MM.1S (cell line): ENCODE measurements at regions not wholly inside any gene's neighbourhood (a gene's known extent, or its start where the extent isn't known, plus 50 kb on each side); places are given as distances from the start of the nearest gene placed in this dataset.

ENCODE experiments used
- DNase-seq: peaks from one replicate; pipeline ENCODE4 v3.0.0-alpha.2; 2015
- H2AFZ ChIP-seq: fragments of 300-600 bp; sonication (generic); 2 replicates; pipeline ENCODE4 v1.6.0; 2016; ENCODE audit warnings: antibody characterized with exemption, low read length
- H3F3A ChIP-seq: fragments of 300-600 bp; sonication (generic); 2 replicates; pipeline ENCODE4 v1.6.1; 2016; ENCODE audit warnings: mild to moderate bottlenecking, antibody characterized with exemption, low read length, moderate library complexity, mixed read lengths; ENCODE audit not compliant: insufficient read depth
- H3K27ac ChIP-seq: fragments of 300-600 bp; sonication (generic); 2 replicates; pipeline ENCODE4 v1.5.1; 2016; ENCODE audit warnings: mild to moderate bottlenecking, low read length
- H3K27me3 ChIP-seq: fragments of 300-600 bp; sonication (generic); replicated peaks from 2 replicates; pipeline ENCODE4 v1.6.0; 2016; ENCODE audit warnings: low read length; ENCODE audit not compliant: insufficient read depth
- H3K36me3 ChIP-seq: fragments of 300-600 bp; sonication (generic); replicated peaks from 2 replicates; pipeline ENCODE4 v1.6.1; 2016; ENCODE audit warnings: mild to moderate bottlenecking, low read length, mixed read lengths; ENCODE audit not compliant: insufficient read depth
- H3K4me1 ChIP-seq: fragments of 300-600 bp; sonication (generic); 2 replicates; pipeline ENCODE4 v1.6.1; 2016; ENCODE audit warnings: low read length, mixed read lengths
- H3K4me2 ChIP-seq: fragments of 300-600 bp; sonication (generic); 2 replicates; pipeline ENCODE4 v1.6.0; 2016; ENCODE audit warnings: low read depth, low read length
- H3K4me3 ChIP-seq: fragments of 300-600 bp; sonication (generic); 2 replicates; pipeline ENCODE4 v1.5.1; 2016; ENCODE audit warnings: low read length, mixed read lengths
- H3K79me2 ChIP-seq: fragments of 300-600 bp; sonication (generic); 2 replicates; pipeline ENCODE4 v1.6.1; 2016; ENCODE audit warnings: mixed run types, low read length, mixed read lengths
- H3K9ac ChIP-seq: fragments of 300-600 bp; sonication (generic); 2 replicates; pipeline ENCODE4 v1.6.1; 2016; ENCODE audit warnings: low read length, mixed read lengths
- H3K9me2 ChIP-seq: fragments of 300-600 bp; sonication (generic); replicated peaks from 2 replicates; pipeline ENCODE4 v1.6.1; 2016; ENCODE audit warnings: mild to moderate bottlenecking, low read length, mixed read lengths; ENCODE audit not compliant: insufficient read depth
- H3K9me3 ChIP-seq: fragments of 300-600 bp; sonication (generic); replicated peaks from 2 replicates; pipeline ENCODE4 v1.6.1; 2016; ENCODE audit warnings: mild to moderate bottlenecking, low read length, mixed read lengths; ENCODE audit not compliant: insufficient read depth
- H4K20me1 ChIP-seq: fragments of 300-600 bp; sonication (generic); 2 replicates; pipeline ENCODE4 v1.6.1; 2016; ENCODE audit warnings: mild to moderate bottlenecking, low read length, moderate library complexity, mixed read lengths; ENCODE audit not compliant: insufficient read depth
- EZH2 ChIP-seq: fragments of 300-600 bp; sonication (generic); optimal IDR thresholded peaks from 2 replicates; pipeline ENCODE3; 2017; ENCODE audit warnings: low read depth, mild to moderate bottlenecking, antibody characterized with exemption, low read length, mixed read lengths
- EZH2phosphoT487 ChIP-seq: fragments of 300-600 bp; sonication (generic); IDR thresholded peaks from 2 replicates; pipeline ENCODE4 v1.6.1; 2018; ENCODE audit warnings: antibody characterized with exemption, low read length
- TF ChIP-seq, protein P1 (sequence below): fragments of 300-600 bp; sonication (generic); IDR thresholded peaks from 2 replicates; pipeline ENCODE4 v1.5.1; 2016; ENCODE audit warnings: antibody characterized with exemption, low read length, mixed read lengths

DNA sequence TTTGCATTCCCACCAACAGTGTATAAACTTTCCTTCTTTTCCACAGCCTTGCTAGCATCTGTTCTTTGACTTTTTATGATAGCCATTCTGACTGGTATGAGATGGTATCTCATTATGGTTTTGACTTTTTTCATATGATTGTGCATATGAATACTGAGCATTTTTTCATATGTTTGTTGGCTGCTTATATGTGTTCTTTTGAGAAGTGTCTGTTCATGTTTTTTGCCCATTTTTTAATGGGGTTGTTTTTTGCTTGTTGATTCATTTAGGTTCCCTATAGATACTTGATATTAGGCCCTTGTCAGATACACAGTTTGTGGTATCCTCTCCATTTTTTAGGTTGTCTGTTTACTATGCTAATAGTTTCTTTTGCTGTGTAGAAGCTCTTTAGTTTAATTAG lies 185.8 kb upstream of the SPAG17 start:
- Histone ChIP-seq H3K79me2 (no peaks in the 10 kb centered on the region), H4K20me1 (no peaks in the 10 kb centered on the region)

DNA sequence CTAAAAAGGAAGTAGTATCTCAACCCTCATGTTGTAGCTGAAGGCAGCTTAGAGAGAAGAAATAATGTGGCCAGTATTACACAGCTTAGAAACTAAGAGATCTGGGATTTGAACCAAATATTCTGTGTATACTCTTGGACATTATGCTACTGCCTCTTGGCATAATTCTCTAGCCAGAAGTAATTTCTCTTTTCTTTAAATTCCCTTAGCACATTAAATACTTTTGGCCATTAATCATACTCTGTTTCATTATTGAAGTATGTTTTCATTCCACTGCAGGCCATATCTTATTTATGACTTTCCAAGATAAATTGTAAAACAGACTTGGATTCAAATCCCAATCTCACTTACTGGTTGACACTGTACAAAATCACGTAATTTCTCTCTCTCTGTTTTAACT lies 181.3 kb upstream of the SPAG17 start:
- Histone ChIP-seq H3K27ac (no peak overlapping the region), H3K4me3 (no peak overlapping the region), H3K9me2 (no peaks in the 10 kb centered on the region), H3K9me3 (no peaks in the 10 kb centered on the region), H3K4me1 (no peaks in the 10 kb centered on the region), H3K9ac (no peak overlapping the region), H3K4me2 (no peak overlapping the region), H2AFZ (no peak overlapping the region), H3K27me3 (no peaks in the 10 kb centered on the region), H3F3A (no peaks in the 10 kb centered on the region), H3K36me3 (no peaks in the 10 kb centered on the region), H4K20me1 (no peaks in the 10 kb centered on the region), H3K79me2 (no peaks in the 10 kb centered on the region)
- TF ChIP-seq EZH2 (no peak), EZH2phosphoT487 (no peak)
- TF ChIP-seq, protein P1, sequence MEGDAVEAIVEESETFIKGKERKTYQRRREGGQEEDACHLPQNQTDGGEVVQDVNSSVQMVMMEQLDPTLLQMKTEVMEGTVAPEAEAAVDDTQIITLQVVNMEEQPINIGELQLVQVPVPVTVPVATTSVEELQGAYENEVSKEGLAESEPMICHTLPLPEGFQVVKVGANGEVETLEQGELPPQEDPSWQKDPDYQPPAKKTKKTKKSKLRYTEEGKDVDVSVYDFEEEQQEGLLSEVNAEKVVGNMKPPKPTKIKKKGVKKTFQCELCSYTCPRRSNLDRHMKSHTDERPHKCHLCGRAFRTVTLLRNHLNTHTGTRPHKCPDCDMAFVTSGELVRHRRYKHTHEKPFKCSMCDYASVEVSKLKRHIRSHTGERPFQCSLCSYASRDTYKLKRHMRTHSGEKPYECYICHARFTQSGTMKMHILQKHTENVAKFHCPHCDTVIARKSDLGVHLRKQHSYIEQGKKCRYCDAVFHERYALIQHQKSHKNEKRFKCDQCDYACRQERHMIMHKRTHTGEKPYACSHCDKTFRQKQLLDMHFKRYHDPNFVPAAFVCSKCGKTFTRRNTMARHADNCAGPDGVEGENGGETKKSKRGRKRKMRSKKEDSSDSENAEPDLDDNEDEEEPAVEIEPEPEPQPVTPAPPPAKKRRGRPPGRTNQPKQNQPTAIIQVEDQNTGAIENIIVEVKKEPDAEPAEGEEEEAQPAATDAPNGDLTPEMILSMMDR = no peak
- DNase-seq = no peak

More for the DNA sequence above, 185.8 kb upstream of the SPAG17 start:
- Histone ChIP-seq H3K9me3 (no peaks in the 10 kb centered on the region), H3K27ac (no peak overlapping the region), H3K9ac (no peak overlapping the region), H3K4me1 (no peaks in the 10 kb centered on the region), H3K4me2 (no peak overlapping the region), H3K9me2 (no peaks in the 10 kb centered on the region), H3K27me3 (no peaks in the 10 kb centered on the region), H3F3A (no peaks in the 10 kb centered on the region), H3K4me3 (no peak overlapping the region), H2AFZ (no peak overlapping the region), H3K36me3 (no peaks in the 10 kb centered on the region)
- DNase-seq = no peak
- TF ChIP-seq, protein P1 = no peak
- no peak for TF ChIP-seq EZH2
- no peak for TF ChIP-seq EZH2phosphoT487

DNA sequence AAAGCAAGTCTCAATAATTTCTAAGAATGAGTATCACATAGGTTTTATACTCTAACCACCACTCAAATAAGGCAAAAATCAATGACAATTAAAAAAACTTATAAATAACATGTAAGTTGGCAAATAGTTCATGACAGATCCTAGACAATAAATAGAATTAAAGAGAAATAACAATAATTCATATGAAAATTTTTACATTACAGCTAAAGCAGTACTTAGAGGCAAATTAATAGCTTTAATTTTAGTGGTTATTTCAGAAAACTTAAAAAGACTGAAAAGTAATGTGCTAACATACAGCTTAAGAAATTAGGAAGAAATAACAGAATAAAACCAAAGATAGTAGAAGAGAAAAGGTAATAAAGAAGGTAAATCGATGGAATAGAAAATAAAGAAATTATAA lies 179.9 kb upstream of the SPAG17 start:
- H3K4me3 ChIP-seq = no peak overlapping the region
- no peak overlapping the region for H3K27ac ChIP-seq
- no peak overlapping the region for H3K4me2 ChIP-seq
- H3K27me3 ChIP-seq = no peaks in the 10 kb centered on the region
- no peaks in the 10 kb centered on the region for H3K9me2 ChIP-seq
- H3K4me1 ChIP-seq = no peaks in the 10 kb centered on the region
- no peak overlapping the region for H2AFZ ChIP-seq
- H4K20me1 ChIP-seq = no peaks in the 10 kb centered on the region
- TF ChIP-seq, protein P1 = no peak
- no peaks in the 10 kb centered on the region for H3K9me3 ChIP-seq
- H3K79me2 ChIP-seq = no peaks in the 10 kb centered on the region
- no peak for DNase-seq
- no peak overlapping the region for H3K9ac ChIP-seq
- H3F3A ChIP-seq = no peaks in the 10 kb centered on the region
- H3K36me3 ChIP-seq = no peaks in the 10 kb centered on the region

DNA sequence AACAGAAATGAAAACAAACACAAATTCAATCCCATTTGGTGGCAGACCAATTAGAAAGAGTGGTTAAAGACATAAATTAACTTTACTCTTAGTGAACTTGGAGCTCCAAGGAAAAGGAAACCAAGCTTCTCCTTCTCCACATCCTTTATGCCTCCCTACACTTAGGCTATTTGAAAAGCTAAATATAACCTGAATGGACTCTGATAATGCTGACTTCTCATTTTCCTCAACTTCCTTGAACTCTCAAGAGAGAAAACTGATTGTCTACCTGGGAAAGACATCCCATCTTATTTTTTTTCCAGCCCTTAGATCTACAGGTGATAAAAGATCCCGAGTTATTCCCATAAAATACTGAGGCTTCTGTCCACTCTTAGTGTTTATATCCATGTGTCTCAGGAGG lies 178.4 kb upstream of the SPAG17 start:
- no peak overlapping the region for H3K9ac ChIP-seq
- no peaks in the 10 kb centered on the region for H3K9me2 ChIP-seq
- H3K4me3 ChIP-seq = no peak overlapping the region
- H4K20me1 ChIP-seq = no peaks in the 10 kb centered on the region
- no peak for TF ChIP-seq EZH2
- TF ChIP-seq, protein P1 = no peak
- no peak for TF ChIP-seq EZH2phosphoT487
- H2AFZ ChIP-seq = no peak overlapping the region
- no peaks in the 10 kb centered on the region for H3K4me1 ChIP-seq
- H3K4me2 ChIP-seq = no peak overlapping the region
- H3F3A ChIP-seq = no peaks in the 10 kb centered on the region
- H3K27ac ChIP-seq = no peak overlapping the region
- no peaks in the 10 kb centered on the region for H3K9me3 ChIP-seq
- no peak for DNase-seq
- H3K79me2 ChIP-seq = no peaks in the 10 kb centered on the region
- no peaks in the 10 kb centered on the region for H3K27me3 ChIP-seq
- H3K36me3 ChIP-seq = no peaks in the 10 kb centered on the region
